Inflammatory macrophage treated with lipopolysaccharide for 1 hour (primary cell): ENCODE measurements at regions not wholly inside any gene's neighbourhood (a gene's known extent, or its start where the extent isn't known, plus 50 kb on each side); places are given as distances from the start of the nearest gene placed in this dataset.
"Not testable (repeated sequence)": the region's sequence is repeated elsewhere in the genome, so short reads cannot be mapped to it uniquely, and the experiment has no call there.

Experiments used
- DNase-seq, 2 donors: peaks; one replicate each; pipeline ENCODE4 v3.0.0-alpha.2; 2020 to 2022

DNA sequence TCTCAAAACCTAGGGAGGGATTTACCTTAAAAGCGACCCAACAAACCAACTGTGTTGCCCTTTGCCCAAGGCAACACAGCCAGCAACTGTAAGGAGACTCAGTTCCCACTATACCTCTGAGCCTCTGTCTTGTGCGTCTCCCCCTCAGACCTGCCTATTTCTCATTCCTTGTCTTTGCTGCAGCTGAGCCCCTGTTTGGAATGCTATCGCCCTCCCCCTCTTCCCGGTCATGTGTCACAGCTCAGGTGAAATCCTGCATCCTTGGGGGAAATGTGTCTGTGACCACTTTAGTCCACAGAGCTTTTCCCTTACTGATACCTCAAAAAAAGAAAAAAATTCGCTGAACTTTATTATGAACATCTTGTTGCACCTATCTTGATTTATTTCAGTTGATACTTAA is 52.0 kb upstream of the LRIG1 start:
- DNase-seq = no peak

GRCh38 chr3:66553441-66554113 is 52.8 kb upstream of the LRIG1 start:
- DNase-seq = no peak

GRCh38 chr3:66554178-66554577 is 53.4 kb upstream of the LRIG1 start:
- DNase-seq = no peak

- DNase-seq = no peak
These were observed 54.5 kb upstream of the LRIG1 start for GRCh38 chr3:66555214-66555844.

DNA sequence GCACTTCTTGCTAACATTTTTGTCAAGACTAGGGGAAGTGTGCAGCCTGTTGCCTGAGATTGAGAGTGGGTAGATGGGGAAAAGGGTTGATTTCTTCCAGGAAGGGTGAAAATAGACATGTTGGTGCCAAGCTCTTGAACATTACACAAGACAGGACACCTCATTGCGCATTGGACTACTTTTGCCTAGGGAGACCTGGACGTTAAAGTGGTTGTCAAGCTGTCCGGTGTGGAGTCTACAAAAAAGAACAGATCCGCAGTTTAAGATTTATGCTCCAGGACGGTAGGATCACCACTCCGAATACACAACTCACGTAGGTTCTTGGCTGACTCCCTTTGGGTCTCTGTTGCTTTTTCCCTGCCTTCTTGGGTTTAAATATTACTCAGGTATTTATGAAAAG is 56.3 kb upstream of the LRIG1 start:
- no peak for DNase-seq

GRCh38 chr3:66559924-66560323 is 59.1 kb upstream of the LRIG1 start:
- DNase-seq = not testable (repeated sequence)

DNA sequence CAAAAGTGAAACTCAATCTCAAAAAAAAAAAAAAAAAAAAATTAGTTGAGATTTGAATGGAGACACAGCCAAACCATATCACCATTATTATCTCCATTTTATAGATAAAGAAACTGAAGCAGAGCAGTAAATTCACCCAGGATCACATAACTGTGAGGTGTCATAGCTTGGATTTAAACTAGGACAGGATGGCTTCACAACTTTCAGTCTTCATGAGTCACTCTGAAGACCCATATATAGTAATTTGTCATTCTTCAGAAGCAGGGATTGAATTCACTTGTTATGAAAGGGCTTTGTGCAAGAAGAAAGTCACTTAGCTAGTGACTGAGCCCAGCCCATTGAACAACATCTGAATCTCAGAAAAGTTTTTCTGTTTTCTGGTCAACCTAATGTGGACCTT is 60.5 kb upstream of the LRIG1 start:
- no peak for DNase-seq

GRCh38 chr3:66565301-66565700 is 64.5 kb upstream of the LRIG1 start:
- no peak for DNase-seq

GRCh38 chr3:66567077-66567476 is 66.3 kb upstream of the LRIG1 start:
- no peak for DNase-seq

DNA sequence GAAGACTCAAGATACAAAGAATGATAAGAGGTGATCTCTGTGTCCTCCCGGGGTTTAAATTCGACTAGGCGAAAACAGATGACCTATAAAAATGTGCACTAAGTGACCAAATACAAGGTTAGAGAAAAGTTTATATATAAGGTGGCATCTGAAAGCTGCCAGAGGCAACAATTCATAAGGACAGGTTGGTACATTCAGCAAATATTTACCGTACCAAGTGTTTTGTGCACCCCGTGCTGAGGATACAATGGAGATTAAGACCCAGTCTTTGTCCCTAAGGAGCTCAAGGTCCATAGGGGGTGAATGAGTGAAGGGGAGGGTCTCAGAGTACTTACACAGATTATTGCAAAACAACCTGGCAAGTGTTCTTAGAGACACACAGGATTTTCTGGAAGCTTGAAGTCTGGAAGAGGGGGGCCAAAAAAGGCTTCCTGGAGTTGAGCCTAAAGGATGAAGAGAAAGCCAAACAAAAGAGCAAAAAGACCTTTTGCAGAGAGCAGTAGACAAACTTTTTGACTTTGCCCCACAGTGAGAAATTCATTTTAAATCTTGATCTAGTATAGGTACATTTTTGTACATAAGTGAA is 71.4 kb upstream of the LRIG1 start:
- DNase-seq = no peak

DNA sequence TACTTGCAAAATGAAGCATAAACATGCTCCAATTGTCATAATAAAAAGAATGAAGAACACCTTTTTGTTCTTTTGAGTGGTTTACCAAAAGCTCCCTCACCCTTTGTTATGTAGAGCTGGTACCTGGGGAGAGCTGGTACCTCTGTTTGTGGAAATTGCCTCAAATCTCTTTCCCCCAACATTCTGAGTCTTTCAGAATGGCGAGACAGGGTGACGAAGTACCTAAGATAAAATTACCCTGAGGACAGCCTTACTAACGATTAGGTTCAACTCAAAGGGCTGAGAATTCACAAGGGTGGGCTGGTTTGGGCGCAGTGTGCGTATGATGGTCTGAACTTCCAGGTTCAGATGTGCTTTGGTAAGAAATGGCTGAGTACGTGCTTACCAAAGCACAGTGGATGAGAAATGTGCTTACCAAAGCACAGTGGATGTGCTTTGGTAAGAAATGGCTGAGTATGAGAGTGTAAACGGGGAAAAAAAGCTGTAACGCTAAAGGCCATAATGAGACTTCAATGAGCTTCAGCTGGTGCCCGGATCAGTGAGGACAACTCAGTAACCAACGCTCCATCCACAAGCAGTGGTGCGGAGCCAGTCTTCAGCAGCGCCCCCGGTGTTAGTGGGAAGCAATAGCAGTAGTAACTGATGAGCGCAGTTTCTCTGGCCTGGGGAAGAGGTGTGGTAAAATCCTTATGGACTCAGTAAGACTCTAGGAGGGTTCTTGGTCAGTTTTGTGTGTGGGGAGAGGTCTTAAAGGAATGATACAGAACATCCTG is 72.3 kb upstream of the LRIG1 start:
- DNase-seq = no peak

GRCh38 chr3:66574091-66574490 is 73.3 kb upstream of the LRIG1 start:
- no peak for DNase-seq

GRCh38 chr3:66577426-66578203 is 76.8 kb upstream of the LRIG1 start:
- no peak for DNase-seq

- no peak for DNase-seq
These were observed 80.4 kb upstream of the LRIG1 start for GRCh38 chr3:66581256-66581655.

GRCh38 chr3:66582721-66583423 is 82.0 kb upstream of the LRIG1 start:
- DNase-seq = no peak

DNA sequence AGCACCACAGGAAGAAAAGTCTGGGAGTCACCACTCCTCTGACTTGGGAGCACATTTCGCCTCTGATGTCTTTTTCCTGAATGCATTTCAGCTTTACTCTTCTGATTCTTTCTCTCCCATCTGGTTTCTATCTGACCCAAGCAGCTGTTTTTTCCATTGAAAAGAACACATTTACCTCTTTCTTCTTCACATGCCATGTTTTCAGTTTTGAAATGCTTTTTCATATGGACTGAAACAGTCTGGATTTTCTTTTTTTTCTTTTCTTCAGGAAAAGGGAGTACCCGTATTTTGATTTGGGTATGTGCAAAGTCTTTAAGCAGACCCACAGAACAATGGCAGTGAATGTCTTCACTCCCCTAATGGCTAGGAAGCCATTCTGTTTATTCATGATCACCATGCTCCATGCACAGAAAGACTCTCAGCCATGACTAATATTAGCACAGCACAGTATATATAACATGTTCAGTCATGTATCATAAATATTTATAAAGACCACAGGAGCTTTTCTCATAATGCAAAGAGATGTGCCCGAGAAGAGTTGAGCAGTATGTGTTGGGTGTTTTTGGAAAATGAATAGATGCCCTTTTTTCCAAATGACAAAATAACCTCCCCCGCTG is 82.7 kb upstream of the LRIG1 start:
- DNase-seq = no peak

- DNase-seq = no peak
These were observed 84.8 kb upstream of the LRIG1 start for GRCh38 chr3:66585520-66586095.

DNA sequence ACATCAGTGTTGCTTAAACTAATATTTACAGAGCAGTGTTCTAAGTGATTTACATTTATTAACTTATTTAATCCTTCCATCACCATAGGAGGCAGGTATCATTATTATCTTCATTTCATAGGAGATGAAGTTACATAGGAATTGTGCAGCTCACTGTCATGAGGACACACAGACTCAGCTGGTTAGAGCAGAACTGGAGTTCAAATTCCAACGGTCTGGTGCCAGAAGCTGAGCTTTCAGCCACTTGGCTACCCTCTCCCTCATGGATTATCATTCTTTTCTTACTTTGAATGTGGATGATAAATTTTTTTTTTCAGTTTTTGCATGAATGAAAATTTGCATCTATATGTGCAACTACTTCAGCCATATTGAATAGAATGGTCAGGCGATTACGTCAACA is 86.0 kb upstream of the LRIG1 start:
- no peak for DNase-seq

DNA sequence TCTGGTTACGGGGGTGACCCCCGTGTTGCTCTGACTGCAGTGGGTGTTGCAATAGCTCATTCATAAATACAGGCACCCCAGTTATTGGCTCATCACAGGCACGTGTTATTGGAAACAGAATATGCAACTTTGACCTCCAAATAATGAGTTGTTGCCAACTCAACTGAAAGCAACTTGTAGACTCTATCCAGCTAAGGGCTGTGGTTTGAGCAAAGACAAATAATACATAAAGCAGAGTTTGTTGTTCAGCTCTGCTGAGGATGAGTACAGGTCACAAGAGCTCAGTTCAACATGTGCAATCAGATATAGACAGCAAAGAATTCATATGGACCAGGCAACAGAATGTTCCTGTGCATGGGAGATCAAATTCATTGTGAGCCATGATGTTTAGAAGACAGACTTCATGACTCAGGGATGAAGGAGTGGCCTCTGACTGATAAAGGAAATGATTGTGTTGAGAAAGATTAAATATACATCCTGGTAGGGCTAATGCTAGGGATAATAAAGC is 87.6 kb upstream of the LRIG1 start:
- no peak for DNase-seq

DNA sequence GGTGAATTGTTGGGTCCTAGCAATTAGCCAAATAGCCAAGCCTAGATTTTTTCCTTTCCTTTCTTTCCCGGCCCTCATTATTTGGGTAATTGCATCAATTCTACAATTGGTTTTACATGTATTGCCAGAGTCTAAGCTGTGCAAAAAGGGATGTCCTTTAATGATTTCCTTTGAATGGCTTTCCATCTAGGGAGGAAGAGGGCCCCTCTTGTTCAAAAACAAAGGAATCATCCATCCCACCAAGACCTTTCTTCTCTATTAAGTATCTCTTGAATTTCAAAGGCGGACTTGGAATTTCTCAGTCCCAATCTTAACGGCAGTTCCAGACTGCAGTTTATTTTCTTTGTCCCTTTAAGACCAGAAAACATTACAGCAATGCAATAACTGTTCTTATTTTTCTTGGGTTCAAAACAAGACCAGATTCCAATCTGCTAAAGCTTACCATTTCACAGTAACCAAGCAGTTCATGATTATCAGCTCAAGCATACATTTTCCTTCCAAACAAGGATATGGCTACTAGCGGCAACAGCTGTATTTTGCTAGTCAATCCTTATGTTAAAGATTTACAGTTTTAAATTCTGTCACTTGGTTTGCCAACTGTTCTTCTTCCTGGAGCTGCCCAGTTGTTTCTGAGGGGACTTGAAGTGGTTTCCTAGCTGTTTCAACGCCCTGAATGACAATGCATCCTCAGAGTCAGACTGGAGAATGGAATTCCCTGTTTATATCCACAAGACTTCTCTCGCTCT is 91.4 kb upstream of the LRIG1 start:
- no peak for DNase-seq
